ENCODE measurements at regions not wholly inside any gene's neighbourhood (a gene's known extent, or its start where the extent isn't known, plus 50 kb on each side); places are given as distances from the start of the nearest gene placed in this dataset.

DNA sequence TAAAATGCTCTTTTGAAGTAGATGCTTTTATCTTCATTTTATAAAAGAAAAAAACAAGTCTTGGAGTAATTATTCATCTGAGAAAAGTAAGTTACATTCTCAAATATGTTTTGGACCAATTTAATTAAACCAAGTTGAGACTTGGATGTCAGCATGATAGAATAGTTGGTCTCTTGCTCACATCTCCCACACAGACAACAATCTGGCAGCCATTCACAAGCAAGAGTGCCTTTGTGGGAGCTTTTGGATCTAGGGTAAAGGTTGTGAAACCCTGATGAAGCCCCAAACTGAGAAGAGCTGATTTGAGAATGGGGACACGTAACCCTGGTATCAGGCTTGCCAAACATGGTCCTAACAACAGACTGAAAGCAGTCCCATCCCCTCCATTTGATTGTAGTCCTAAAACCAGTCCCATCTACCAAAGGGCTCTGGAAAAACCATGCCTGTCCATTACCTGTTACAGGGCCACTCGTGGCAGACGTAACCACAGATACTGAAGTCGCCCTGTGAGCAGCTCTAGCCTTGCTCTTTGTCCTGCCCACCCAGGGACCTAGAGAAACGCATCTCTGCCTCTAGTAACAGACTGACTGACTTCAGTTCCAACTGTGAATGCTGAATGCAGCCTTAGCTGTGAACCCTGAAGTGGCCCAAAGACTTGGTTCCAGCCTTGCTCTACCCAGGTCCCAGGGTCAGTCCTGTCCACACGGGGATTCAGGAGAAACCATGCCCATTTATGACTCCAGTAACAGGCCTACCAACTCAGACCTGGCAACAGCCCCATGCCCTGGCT, 145.5 kb upstream of the SYNPR start (continued):
- TF ChIP-seq TBP (IDR thresholded peaks at IDR 0.05; ENCODE audit: low read depth, low read length) = no peak
- TF ChIP-seq, protein P1, sequence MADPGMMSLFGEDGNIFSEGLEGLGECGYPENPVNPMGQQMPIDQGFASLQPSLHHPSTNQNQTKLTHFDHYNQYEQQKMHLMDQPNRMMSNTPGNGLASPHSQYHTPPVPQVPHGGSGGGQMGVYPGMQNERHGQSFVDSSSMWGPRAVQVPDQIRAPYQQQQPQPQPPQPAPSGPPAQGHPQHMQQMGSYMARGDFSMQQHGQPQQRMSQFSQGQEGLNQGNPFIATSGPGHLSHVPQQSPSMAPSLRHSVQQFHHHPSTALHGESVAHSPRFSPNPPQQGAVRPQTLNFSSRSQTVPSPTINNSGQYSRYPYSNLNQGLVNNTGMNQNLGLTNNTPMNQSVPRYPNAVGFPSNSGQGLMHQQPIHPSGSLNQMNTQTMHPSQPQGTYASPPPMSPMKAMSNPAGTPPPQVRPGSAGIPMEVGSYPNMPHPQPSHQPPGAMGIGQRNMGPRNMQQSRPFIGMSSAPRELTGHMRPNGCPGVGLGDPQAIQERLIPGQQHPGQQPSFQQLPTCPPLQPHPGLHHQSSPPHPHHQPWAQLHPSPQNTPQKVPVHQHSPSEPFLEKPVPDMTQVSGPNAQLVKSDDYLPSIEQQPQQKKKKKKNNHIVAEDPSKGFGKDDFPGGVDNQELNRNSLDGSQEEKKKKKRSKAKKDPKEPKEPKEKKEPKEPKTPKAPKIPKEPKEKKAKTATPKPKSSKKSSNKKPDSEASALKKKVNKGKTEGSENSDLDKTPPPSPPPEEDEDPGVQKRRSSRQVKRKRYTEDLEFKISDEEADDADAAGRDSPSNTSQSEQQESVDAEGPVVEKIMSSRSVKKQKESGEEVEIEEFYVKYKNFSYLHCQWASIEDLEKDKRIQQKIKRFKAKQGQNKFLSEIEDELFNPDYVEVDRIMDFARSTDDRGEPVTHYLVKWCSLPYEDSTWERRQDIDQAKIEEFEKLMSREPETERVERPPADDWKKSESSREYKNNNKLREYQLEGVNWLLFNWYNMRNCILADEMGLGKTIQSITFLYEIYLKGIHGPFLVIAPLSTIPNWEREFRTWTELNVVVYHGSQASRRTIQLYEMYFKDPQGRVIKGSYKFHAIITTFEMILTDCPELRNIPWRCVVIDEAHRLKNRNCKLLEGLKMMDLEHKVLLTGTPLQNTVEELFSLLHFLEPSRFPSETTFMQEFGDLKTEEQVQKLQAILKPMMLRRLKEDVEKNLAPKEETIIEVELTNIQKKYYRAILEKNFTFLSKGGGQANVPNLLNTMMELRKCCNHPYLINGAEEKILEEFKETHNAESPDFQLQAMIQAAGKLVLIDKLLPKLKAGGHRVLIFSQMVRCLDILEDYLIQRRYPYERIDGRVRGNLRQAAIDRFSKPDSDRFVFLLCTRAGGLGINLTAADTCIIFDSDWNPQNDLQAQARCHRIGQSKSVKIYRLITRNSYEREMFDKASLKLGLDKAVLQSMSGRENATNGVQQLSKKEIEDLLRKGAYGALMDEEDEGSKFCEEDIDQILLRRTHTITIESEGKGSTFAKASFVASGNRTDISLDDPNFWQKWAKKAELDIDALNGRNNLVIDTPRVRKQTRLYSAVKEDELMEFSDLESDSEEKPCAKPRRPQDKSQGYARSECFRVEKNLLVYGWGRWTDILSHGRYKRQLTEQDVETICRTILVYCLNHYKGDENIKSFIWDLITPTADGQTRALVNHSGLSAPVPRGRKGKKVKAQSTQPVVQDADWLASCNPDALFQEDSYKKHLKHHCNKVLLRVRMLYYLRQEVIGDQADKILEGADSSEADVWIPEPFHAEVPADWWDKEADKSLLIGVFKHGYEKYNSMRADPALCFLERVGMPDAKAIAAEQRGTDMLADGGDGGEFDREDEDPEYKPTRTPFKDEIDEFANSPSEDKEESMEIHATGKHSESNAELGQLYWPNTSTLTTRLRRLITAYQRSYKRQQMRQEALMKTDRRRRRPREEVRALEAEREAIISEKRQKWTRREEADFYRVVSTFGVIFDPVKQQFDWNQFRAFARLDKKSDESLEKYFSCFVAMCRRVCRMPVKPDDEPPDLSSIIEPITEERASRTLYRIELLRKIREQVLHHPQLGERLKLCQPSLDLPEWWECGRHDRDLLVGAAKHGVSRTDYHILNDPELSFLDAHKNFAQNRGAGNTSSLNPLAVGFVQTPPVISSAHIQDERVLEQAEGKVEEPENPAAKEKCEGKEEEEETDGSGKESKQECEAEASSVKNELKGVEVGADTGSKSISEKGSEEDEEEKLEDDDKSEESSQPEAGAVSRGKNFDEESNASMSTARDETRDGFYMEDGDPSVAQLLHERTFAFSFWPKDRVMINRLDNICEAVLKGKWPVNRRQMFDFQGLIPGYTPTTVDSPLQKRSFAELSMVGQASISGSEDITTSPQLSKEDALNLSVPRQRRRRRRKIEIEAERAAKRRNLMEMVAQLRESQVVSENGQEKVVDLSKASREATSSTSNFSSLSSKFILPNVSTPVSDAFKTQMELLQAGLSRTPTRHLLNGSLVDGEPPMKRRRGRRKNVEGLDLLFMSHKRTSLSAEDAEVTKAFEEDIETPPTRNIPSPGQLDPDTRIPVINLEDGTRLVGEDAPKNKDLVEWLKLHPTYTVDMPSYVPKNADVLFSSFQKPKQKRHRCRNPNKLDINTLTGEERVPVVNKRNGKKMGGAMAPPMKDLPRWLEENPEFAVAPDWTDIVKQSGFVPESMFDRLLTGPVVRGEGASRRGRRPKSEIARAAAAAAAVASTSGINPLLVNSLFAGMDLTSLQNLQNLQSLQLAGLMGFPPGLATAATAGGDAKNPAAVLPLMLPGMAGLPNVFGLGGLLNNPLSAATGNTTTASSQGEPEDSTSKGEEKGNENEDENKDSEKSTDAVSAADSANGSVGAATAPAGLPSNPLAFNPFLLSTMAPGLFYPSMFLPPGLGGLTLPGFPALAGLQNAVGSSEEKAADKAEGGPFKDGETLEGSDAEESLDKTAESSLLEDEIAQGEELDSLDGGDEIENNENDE (IDR thresholded peaks at IDR 0.05; ENCODE audit: insufficient replicate concordance, low read length) = no peak
- no peak for TF ChIP-seq PHF8 (conservative IDR thresholded peaks at IDR 0.05; ENCODE audit: low read depth, low read length)
